Astrocyte of the spinal cord (primary cell): ENCODE measurements at regions not wholly inside any gene's neighbourhood (a gene's known extent, or its start where the extent isn't known, plus 50 kb on each side); places are given as distances from the start of the nearest gene placed in this dataset.
A peak's percentile ranks its signal among the peaks of the same experiment; 100 is the strongest.

Experiments
- DNase-seq: peaks from one replicate; pipeline ENCODE4 v3.0.0; 2011; ENCODE audit warnings: low read depth, low spot score
- H3K4me3 ChIP-seq: 2 replicates; pipeline ENCODE4 v1.5.1; 2011; ENCODE audit warnings: low read depth, mild to moderate bottlenecking, low read length, moderate library complexity
- in situ Hi-C: cut with HindIII; loops from 2 replicates; pipeline ENCODE4 v1.10.0; 2017; ENCODE audit warnings: low sequenced_read_pairs
- TF ChIP-seq, protein P1 (sequence below): IDR thresholded peaks from 2 replicates; pipeline ENCODE4 v1.5.1; 2012; ENCODE audit warnings: low read depth, mild to moderate bottlenecking, low read length, inconsistent platforms

DNA sequence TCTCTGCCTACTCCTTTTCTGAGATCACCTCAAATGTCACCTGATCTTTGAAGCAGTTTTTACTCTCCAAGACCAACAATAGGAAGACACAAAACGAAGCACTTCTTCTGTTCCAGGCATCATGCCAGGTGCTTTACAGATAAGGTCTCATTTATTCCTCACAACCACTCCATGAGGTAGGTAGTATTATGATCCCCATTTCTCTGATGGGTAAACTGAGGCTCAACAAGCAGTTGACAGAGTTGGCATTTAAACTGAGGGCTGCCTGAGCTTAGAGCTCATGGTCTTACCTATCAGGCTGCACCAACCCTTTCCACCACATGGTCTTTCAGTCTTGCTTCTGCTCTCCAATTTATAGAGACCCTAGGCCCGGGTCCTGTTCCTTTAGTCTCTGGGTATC lies 147.2 kb upstream of the JUN start:
- DNase-seq = no peak
- TF ChIP-seq, protein P1, sequence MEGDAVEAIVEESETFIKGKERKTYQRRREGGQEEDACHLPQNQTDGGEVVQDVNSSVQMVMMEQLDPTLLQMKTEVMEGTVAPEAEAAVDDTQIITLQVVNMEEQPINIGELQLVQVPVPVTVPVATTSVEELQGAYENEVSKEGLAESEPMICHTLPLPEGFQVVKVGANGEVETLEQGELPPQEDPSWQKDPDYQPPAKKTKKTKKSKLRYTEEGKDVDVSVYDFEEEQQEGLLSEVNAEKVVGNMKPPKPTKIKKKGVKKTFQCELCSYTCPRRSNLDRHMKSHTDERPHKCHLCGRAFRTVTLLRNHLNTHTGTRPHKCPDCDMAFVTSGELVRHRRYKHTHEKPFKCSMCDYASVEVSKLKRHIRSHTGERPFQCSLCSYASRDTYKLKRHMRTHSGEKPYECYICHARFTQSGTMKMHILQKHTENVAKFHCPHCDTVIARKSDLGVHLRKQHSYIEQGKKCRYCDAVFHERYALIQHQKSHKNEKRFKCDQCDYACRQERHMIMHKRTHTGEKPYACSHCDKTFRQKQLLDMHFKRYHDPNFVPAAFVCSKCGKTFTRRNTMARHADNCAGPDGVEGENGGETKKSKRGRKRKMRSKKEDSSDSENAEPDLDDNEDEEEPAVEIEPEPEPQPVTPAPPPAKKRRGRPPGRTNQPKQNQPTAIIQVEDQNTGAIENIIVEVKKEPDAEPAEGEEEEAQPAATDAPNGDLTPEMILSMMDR = no peak
- in situ Hi-C loops = no loop called here
- no peak overlapping the region for H3K4me3 ChIP-seq

DNA sequence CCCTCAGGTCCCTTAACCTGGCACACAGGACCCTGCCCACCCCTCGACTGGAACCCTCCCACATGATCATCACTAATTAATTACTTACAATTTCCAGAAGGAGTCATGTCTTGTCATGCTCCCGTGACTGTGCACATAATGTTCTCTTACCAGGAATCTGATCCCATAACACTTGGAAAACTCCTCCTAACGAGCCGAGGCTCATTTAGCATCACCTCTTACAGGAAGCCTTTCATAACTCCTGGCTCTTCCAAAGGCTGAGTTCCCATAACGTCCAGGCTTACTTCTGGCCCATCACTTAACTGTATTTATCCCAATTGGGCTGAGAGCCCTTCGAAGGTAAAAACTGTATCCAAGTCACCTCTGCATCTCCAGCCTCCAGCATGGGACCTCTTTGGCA lies 147.9 kb upstream of the JUN start:
- in situ Hi-C loops = no loop called here
- H3K4me3 ChIP-seq = no peak overlapping the region
- TF ChIP-seq, protein P1 = no peak
- DNase-seq = no peak

DNA sequence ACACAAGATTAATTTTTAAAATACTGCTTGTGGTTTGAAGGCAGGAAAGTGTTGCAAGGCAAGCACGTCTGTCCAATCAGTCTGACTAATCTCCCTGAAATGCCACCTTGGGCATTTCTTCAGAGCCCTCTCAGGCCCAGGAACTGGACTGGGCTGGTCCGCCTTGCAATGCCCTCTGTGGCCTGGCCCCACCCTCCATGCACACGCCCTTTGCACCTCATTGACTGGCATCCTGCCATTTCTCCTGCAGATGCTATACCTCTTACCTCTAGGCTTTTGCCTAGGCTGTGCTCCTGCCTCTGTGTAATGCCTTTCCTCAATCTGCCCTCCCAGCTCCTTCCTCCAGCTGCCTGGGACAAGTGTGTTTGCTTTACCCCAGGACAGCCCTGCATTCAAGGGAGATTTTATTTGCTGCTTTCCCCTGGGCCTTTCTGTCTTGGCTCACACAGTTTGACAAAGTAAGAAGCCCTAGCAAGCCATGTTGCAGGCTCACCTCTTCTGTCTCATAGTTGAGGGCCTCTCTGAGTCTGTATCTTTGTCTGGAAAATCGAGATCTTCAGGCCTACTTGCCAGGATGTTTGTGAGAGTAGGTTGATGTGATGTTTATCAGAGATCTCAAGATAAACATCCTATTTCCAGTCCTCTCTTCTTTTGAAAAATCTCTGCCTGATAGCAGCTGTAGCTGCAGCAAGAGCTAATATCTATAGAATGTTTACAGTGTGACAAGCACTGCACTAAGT lies 149.2 kb upstream of the JUN start:
- peak; percentile 74 for DNase-seq
- no peak overlapping the region for H3K4me3 ChIP-seq
- TF ChIP-seq, protein P1 = no peak
- in situ Hi-C loops = no loop called here

DNA sequence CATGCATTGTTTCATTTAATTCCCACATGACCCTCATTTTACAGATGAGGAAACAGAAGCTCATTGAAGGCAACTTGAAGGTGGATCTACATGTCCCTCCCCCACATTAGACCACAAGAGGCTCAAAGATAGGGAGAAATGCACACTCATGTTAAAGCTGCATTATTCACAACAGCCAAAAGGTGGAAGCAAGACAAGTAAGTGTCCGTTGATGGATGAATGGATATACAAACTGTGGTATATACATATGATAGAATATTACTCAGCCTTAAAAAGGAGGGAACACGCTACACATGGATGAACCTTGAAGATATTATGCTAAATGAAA lies 149.7 kb upstream of the JUN start:
- DNase-seq = no peak
- no peak overlapping the region for H3K4me3 ChIP-seq

DNA sequence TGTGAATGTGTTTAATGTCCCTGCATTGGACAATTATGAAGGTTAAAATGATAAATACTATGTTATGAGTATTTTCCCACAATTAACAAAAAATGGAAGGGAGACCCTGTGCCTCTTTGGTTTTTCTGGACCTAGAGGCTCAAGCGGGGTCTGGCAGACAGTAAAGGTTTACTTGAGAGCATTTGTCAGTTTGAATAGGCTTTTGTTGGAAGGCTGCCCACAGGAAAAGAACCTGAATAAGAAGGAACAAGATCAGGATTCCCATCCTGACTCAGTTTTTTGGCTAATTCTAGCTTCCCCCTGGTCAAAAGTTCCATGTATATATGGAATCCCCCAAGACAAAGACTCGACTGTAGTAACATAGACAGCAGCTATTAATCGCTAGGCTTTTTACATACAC lies 150.9 kb upstream of the JUN start:
- H3K4me3 ChIP-seq = no peak overlapping the region
- DNase-seq = peak; percentile 27
- in situ Hi-C loops = no loop called here
- TF ChIP-seq, protein P1 = no peak

More for the DNA sequence above, 149.7 kb upstream of the JUN start:
- TF ChIP-seq, protein P1 = no peak
- in situ Hi-C loops = no loop called here

DNA sequence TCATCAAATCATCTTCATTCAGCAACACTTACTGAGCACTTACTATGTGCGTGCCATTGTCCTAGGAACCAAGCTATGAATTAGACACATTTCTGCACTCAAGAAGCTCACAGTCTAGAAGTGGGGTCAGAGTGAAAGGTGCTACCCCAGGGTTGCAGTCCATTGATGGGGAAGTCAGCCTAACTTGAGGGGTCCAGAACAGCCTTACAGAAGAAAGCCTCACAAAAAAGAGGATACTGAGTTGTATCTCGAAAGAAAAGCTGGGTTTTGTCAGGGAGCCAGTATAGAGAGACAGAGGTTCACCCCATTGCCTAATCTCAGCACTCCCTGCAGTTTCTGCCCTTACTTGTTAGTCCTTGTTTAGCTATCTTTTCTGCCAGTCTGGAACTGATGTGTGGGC lies 153.1 kb upstream of the JUN start:
- no peak overlapping the region for H3K4me3 ChIP-seq
- in situ Hi-C loops = no loop called here
- DNase-seq = no peak
- TF ChIP-seq, protein P1 = no peak
